ENCODE measurements at regions not wholly inside any gene's neighbourhood (a gene's known extent, or its start where the extent isn't known, plus 50 kb on each side); places are given as distances from the start of the nearest gene placed in this dataset.
A peak's percentile ranks its signal among the peaks of the same experiment; 100 is the strongest.

DNA sequence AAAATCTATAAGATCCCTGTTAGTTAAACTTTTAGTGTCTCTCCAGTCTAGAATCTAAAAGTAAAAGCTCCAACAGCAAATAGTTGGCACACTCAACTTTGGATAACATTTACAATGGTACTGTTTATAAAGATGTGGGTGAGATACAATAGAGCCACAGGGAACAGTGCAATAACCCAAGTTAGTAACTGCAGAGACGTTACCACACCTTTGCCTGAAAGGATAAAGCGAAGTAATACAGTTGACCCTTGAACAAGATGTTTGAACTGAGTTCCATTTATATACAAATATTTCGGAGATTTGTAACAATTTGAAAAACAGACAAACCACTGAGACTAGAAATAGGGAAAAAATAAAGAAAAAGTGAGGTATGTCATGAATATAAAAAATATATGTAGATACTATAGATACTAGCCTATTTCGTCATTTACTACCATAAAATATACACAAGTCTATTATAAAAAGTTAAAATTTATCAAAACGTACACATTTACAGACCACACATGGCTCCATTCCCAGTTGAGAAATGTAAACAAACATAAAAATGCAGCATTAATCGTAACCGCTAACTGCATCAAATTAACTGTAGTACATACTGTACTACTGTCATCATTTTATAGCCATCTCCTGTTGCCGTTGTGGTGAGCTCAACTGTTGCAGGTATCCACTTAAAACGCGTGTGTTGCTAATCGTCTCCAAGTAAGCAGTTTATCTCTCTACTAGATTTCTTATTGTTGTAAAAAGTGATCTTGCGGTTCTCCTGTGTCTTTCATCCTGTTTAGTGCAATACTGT, 56.5 kb upstream of the HIF1A start:
- Mint-ChIP-seq H3K9me3 (no peaks in the 10 kb centered on the region), H3K4me3 (no peak overlapping the region), H3K4me1 (peaks cover 4% of the 10 kb centered on the region), H3K36me3 (ENCODE audit: low read depth) (no peaks in the 10 kb centered on the region), H3K27me3 (ENCODE audit: low read depth) (no peaks in the 10 kb centered on the region), H3K27ac (no peak overlapping the region)
- TF ChIP-seq, protein P1, sequence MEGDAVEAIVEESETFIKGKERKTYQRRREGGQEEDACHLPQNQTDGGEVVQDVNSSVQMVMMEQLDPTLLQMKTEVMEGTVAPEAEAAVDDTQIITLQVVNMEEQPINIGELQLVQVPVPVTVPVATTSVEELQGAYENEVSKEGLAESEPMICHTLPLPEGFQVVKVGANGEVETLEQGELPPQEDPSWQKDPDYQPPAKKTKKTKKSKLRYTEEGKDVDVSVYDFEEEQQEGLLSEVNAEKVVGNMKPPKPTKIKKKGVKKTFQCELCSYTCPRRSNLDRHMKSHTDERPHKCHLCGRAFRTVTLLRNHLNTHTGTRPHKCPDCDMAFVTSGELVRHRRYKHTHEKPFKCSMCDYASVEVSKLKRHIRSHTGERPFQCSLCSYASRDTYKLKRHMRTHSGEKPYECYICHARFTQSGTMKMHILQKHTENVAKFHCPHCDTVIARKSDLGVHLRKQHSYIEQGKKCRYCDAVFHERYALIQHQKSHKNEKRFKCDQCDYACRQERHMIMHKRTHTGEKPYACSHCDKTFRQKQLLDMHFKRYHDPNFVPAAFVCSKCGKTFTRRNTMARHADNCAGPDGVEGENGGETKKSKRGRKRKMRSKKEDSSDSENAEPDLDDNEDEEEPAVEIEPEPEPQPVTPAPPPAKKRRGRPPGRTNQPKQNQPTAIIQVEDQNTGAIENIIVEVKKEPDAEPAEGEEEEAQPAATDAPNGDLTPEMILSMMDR (IDR thresholded peaks at IDR 0.05; ENCODE audit: unreplicated experiment in 3 of 3): no peak

DNA sequence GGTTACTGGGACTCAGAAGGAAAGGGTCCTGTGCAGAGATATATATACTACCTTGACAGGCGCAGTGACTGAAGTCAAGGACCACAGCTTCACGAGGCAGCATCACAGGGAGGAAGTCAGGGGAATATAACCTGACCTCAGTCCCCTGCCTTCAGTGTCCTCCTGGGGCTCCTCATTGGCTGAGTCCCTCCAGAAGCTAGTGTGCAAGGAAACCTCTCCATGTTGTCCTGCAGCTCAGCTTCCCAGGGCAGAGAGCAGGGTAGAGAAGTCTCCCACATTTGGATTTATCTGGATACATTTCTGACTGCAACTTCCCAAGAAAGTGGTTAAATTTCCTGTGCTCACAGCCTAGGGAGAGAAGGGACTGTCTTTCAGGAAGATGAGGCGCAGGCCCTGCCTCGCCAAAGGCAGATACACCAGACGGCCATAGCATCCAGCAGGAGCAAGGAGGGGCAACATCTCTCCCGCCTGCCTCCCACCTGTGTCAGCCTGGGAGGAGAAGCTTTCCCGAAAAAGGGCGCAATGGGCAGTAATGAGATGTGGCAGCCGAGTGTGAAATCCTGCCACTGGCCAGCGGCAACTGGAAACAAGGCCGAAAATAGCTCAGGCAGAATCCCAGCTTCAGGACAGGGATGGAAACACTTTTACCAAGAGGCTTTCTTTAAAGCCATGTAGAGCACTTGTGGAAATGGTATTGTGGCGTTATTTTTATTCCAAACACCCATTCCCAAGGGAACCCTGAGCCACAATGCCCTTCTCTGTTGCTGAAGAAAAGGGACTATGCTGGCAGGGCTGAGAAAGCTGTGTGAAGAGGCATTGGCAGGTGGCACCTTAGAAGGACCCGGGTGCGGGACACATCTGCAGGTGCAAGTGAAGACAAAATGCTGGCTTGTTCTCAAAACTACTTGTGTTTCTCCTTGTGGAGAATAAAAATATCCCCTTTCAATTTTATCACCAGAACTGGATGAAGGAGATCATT, 54.9 kb upstream of the HIF1A start:
- Mint-ChIP-seq H3K27ac (peak overlapping the region in 1 of 3 experiments; percentile 22), H3K27me3 (ENCODE audit: low read depth) (no peaks in the 10 kb centered on the region), H3K9me3 (no peaks in the 10 kb centered on the region), H3K36me3 (ENCODE audit: low read depth) (no peaks in the 10 kb centered on the region), H3K4me3 (no peak overlapping the region), H3K4me1 (peaks cover 13% of the 10 kb centered on the region)
- TF ChIP-seq, protein P1 (IDR thresholded peaks at IDR 0.05; ENCODE audit: unreplicated experiment in 3 of 3): no peak

DNA sequence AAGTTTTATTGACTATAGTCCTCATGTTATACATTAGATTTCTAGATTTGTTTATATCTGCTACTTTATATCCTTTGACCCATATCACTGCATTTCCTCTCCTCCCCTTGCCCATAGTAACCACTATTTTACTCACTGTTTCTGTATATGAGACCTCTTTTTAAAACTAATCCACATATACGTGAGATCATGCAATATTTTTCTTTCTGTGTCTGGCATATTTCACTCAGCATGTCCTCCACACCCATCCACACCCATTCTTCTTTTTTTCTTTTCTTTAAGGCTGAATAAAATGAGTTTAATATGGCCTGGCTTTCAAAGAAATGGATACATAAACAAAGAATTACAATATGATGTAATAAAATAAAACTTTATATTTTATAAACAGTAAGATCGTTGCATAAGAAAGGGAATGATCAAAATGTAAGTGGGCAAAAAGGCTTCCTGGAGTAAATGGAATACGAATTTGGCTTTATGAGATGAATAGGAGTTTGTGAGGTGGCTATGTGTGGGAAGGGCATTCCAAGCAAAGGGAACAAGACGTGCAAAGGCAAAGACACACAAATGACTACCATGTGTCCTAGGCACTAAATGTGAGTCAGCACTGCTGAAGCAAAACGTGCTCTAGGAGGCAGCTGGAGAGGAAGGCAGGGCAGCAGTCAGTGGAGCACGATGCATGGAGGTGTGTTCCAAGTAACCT, 53.2 kb upstream of the HIF1A start:
- TF ChIP-seq, protein P1 (IDR thresholded peaks at IDR 0.05; ENCODE audit: unreplicated experiment in 3 of 3): no peak
- Mint-ChIP-seq H3K4me1 (peaks cover 13% of the 10 kb centered on the region), H3K27ac (peak overlapping the region in 1 of 3 experiments; percentile 15), H3K4me3 (no peak overlapping the region), H3K36me3 (ENCODE audit: low read depth) (no peaks in the 10 kb centered on the region), H3K9me3 (no peaks in the 10 kb centered on the region), H3K27me3 (ENCODE audit: low read depth) (no peaks in the 10 kb centered on the region)

DNA sequence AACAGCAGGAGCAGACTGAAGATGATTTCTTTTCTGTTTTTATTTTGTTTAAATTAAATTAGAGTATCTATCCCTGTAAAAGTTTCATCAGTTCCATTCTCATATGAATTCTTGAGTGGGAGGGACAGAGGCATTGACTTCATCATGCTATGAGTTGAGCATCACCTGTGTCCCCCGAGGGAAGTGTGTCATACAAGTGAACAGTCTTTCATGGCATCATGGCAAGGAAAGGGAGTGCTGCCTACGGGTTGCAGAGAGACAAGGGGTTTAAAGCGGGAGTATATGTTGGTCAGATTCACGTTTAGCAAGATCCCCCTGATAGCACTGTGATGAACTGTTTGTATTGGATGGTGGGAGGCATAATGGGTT, 52.7 kb upstream of the HIF1A start:
- Mint-ChIP-seq H3K27ac (no peak overlapping the region), H3K27me3 (ENCODE audit: low read depth) (no peaks in the 10 kb centered on the region), H3K9me3 (no peaks in the 10 kb centered on the region), H3K4me3 (no peak overlapping the region), H3K4me1 (peaks cover 13% of the 10 kb centered on the region), H3K36me3 (ENCODE audit: low read depth) (no peaks in the 10 kb centered on the region)
- TF ChIP-seq, protein P1 (IDR thresholded peaks at IDR 0.05; ENCODE audit: unreplicated experiment in 3 of 3): no peak

DNA sequence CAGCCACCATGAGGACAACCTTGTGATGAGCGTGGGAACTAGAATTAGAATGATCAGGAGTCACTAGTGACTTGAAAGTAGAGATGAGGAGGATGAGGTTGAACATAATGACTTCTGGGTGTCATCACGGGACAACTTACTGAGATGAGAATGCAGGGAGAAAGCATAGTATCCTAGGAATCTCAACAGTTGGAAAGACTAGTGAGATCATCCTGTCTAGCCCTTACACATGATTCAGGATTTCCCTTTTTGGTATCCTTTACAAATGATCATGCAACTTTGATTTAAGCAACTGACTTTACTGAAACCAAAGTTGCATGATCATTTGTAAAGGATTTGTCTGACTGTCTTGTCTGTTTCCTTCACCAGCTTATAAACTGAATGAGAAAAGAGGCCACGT, 51.8 kb upstream of the HIF1A start:
- TF ChIP-seq, protein P1 (IDR thresholded peaks at IDR 0.05; ENCODE audit: unreplicated experiment in 3 of 3): no peak
- H3K27ac Mint-ChIP-seq: no peak overlapping the region
- H3K36me3 Mint-ChIP-seq (ENCODE audit: low read depth): no peaks in the 10 kb centered on the region
- no peaks in the 10 kb centered on the region for H3K9me3 Mint-ChIP-seq
- no peak overlapping the region for H3K4me3 Mint-ChIP-seq
- H3K4me1 Mint-ChIP-seq: peaks cover 18% of the 10 kb centered on the region
- H3K27me3 Mint-ChIP-seq (ENCODE audit: low read depth): no peaks in the 10 kb centered on the region
